ENCODE measurements at regions not wholly inside any gene's neighbourhood (a gene's known extent, or its start where the extent isn't known, plus 50 kb on each side); places are given as distances from the start of the nearest gene placed in this dataset.
"Not testable (repeated sequence)": the region's sequence is repeated elsewhere in the genome, so short reads cannot be mapped to it uniquely, and the experiment has no call there.

DNA sequence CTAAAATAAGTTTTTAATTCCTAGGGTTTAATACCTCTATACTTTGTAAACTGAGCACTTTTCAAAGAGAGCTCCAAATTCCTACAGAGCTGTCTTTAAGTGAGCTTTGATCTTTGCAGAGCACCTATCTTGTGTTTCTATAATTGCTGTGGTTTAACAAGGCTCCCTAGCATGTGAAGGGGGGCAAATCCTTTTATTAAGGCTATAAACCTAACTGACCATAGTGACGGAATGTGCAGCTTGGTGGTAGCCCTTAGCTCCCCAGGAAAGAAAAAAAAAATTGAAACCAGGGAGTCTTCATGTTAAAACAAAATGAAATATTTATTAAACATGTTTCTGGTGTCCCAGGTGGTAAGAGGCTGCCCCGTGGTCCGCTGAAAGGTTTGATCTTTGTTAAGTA, 78.6 kb upstream of the ETAA1 start:
- no peak for DNase-seq

DNA sequence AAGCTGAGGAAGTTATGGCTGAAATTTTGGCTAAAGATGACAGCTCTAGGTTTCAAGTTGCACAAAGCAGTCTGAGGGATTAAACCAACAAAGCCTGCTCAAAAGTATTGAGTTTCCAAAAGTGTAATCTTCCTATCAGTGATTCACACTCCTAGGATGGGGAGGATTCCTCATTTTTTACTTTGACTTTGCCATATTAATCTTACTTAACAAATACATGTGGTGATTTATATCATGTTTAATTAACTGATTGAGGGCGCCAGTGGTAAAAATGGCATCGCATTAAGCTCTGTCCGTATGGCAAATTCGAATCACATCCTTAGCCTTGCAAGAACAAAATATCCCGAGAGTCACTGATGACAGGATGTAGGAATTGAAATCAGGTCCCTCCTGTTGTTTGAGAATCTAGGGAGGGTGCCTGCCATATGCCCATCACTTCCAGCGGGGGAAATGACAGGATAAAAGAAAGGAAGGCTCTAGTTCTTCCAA, 78.1 kb upstream of the ETAA1 start:
- no peak for DNase-seq

DNA sequence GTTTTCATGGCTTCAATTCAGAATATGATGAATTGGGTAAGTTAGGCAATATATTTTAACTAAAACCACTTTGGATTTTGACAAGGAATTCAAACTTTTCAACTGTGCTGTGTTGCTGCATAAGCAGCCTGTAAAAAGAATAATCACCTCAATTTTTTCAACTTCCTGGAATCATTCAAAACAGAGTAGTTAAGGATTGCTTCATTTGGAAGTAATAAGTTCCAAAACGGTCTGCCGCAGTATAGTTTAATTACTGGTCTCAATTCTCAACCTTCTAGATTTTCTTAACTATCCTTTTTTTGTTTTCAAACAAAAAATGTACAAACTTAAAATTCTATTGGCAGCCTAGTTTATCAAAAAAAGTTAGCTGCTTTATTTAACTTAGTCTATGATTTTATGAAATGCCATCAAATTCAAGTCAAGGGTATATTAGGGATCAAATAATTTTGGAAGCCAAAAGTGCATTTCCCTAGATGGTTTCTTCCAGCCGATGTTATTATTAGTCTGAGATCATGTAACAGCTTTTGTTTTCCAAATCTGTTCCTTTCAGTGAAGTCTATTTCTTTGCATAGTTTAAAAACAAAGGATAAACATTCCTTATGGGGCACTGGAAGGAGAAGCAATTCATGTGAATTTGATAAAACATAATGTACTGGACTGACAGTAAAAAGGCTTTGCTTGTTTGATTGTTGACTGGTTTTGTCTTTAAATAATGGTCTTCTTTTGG, 76.1 kb upstream of the ETAA1 start:
- no peak for DNase-seq

DNA sequence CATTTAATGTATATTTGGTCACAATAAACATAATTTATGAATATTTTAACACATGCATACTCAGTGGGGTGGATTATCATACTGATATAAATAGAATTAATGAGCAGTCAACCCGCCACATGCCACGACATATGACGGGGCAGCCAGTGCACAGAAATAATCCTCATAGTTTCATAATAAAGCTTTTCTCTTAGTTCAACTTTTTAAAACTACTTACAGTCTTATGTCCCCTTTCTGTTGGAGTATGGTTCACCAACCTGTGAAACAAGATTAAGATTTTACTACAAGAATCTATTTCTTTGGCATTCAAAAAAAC, 75.6 kb upstream of the ETAA1 start:
- no peak for DNase-seq

DNA sequence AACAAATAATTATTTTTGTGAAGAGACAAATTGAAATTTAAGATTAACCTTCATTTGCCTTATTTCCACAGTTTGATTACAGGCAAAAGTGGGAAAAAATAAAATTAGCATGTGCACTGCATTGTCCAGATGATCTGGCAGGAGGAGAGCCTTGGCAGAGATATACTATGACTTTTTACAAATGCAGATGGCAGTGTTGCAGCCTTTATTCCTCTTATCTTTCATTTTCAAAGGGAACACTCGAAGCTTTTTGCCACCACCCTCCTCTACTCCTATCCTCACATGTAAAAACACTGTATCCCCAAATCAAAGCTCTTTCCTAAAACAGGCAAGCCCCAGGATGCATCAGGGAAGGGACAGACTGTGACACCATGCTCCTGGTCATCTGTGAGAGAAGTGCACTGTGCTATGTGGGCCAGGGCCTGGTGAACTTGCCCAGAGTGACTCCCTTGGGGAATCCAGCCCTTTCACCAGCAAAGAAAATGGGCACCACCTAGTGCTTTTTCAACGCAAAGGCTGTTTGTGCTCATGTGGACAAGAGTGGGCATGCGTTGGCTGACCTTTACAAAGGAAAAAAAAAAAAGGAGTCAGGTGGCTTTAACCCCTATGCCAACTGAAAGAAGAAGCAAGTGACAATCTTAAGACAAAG, 74.7 kb upstream of the ETAA1 start:
- peak; percentile 66 for DNase-seq

DNA sequence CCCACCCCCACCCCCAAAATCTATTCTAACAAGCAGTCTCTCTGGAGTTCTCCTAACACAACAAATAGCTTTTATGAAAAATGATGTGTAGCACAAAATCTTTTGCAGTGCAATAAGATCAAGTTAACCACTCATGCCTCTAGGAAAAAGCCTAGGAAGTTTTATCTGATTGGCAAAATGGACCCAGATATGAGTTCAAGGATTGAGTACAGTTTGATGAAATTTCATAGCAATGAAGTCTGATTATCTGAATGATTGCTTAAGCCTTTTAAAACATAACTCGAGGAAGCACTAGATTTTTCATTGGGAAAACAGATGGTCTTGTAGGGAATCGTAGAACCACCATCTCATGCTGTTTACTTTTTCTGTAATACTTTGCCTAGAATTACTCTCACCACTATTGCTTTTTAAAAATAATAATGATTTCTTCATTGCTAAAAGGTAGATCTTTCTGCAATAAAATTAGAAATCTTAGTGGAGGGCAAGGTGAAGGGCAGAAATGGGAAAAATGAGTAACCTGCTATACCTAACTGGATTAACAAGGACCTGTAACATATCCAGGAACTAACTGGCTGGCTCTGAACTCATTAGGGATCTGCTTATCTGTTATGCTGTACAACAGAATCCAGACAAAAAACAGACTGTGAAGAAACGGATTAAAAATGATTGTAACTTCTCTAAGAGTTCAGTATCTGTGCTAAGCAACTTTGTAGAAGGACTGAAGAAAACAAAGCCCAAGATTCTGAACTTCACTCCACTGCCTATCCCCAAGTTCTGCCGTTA, 73.7 kb upstream of the ETAA1 start:
- no peak for DNase-seq

DNA sequence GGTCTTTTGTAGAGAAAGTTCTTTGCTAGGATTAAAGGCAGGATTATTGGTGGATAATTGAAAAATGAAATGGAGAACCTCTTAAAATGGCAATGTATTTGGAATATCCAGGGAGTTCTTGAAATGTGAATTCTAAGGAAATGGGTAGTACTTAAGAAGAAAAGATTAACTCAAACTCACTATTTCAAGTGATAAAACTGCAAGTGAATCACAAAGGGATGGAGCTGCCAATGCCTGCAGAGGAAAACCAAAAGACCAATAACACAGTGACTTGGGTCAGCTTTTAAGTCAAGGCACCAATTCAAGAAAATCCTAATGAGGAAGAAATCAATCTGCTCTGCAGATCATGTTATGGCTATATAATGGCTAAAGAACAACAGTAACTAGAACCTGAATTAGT, 67.6 kb upstream of the ETAA1 start:
- DNase-seq = no peak

DNA sequence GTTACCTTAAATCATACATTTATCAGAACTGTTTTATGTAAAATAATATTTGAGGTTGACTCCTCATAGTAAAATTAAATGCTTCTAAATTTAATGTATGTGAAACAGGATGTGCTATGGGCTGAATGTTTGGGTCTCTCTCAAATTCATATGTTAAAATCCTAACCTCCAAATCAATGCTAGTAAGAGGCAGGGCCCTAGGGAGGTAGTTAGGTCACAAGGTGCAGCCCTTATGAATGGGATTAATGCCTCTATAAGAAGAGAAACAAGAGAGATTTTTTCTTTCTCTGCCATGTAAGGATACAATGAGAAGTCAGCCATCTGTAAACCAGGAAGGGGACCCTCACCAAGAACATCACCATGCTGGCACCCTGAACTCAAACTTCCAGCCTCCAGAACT, 67.2 kb upstream of the ETAA1 start:
- DNase-seq = no peak

DNA sequence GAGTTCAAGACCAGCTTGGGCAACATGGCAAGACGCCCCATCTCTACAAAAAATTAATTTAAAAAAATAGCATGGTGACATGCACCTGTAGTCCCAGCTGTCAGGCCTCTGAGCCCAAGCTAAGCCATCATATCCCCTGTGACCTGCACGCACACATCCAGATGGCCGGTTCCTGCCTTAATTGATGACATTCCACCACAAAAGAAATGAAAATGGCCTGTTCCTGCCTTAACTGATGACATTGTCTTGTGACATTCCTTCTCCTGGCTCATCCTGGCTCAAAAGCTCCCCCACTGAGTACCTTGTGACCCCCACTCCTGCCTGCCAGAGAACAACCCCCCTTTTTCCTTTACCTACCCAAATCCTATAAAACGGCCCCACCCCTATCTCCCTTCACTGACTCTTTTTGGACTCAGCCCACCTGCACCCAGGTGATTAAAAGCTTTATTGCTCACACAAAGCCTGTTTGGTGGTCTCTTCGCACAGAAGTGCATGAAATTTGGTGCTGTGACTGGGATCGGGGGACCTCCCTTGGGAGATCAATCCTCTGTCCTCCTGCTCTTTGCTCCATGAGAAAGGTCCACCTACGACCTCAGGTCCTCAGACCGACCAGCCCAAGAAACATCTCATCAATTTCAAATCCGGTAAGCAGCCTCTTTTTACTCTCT, 65.6 kb upstream of the ETAA1 start:
- not testable (repeated sequence) for DNase-seq

DNA sequence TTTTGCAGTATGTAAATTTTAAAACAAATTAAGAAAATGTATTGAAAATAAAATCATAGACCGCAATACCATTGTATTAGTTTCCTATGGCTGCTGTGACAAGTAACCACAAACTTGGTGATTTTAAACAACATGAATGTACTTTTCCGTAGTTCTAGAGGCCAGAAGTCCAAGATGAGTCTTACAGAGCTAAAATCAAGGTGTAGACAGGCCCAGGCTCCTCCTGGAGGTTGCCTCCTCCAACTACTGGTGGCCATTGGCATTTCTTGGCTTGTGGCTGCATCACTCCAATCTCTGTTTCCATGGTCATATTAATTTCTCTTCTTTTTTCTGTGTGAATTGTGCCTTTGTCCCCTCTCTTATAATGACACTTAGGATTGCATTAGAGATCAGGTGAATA, 59.2 kb upstream of the ETAA1 start:
- no peak for DNase-seq

DNA sequence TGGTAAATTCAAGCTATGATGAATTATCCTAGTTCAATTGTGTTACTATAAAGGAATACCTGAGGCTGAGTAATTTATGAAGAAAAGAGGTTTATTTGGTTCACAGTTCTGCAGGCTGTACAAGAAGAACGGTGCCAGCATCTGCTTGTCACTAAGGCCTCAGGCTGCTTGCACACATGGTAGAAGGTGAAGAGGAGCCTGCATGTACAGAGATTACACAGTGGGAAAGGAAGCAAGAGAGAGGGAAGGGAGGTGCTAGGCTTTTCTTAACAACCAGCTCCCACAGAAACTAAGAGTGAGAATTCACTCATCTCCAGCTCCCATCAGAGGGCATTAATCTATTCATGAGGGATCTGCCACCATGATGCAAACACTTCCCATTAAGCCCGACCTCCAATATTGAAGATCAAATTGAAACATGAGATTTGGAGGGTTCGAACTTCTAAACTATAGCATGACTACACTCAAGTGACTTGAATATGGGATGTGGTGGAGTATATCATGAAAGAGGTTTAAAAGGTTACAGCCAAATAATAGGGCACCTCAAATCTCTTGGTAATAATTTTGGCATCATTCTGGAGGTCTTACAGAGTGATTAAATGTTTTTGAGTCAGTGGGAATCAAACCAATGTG, 58.4 kb upstream of the ETAA1 start:
- DNase-seq = no peak

DNA sequence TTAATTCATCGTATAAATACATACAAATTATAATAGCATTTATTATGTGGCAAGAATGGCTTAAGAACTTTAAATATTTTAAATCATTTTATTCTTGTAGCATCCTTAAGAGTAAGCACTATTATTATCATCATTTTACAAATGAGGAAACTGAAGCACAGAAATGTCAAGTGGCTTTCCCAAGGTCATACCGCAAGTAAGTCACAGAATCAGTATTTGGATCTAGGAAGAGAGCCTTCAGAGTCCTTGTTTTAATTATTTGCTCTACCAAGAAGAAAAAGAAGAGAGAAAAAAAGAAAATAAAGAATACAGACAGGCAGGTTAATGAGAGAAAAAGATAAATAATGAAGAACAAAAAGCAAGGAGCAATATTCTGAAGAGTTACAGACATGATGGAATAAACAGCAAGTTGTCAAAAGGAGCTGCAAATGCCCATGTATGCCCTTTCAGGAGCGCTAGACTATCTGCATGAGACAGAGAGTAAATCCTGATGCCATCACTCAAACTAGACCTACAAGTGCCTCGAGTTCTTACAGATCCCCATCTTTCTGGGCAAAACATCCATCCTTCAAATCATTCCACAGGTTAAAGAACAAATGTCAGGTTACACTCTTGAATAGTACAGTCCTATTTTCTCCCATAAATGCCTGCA, 57.8 kb upstream of the ETAA1 start:
- no peak for DNase-seq

DNA sequence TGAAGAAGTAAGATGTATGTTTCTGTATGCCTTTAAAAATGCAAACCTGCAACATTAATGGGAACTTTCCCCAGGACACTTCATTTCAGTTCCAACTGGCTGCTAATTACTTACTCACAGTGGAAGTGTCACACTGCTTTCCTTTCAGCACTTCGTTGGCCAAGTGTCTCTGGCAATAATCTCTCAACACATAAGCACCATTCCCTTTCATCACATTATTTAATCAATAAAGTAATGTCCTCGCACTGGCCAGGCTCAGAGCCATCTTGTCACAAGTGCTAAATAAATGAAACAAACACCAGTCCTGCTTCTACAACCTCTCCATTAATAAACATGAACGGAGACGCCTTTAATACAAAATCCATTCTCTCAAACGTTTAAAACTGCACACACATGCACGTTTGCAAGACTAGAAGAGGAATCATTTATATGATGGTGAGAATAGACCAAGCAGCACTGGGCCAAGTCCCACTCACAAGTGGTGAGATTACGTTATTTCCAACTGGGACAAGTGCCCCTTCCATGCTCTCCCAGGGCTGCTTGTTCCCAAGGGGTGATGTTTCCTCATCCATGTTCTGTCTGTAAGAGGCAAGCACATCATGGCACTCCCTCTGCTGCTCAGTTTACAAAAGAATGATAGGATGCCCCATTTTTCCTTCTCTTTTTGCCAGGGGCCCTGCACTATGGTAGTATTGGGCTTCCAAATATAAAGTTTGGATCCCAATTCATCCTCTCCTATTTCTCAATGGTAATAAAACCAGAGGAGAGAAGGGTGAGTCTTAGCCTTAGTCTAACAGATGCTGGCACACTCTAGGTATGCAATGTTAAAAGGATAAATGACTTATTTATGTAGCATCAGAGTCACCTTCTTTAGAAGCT, 56.8 kb upstream of the ETAA1 start:
- no peak for DNase-seq

DNA sequence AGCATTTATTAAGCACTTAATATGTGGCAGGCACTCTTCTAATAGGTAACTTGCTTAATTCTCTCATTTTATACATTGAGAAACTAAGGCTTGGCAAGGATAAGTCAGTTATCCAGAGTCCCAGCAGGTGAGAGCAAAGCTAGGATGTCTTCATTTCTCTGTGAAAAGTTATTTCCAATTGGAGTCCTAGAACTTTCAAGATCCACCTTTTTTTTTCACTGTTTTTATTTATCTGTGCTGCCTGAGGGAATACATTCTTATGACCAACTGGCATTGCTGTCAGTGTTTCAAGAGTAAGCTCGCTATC, 56.2 kb upstream of the ETAA1 start:
- no peak for DNase-seq

DNA sequence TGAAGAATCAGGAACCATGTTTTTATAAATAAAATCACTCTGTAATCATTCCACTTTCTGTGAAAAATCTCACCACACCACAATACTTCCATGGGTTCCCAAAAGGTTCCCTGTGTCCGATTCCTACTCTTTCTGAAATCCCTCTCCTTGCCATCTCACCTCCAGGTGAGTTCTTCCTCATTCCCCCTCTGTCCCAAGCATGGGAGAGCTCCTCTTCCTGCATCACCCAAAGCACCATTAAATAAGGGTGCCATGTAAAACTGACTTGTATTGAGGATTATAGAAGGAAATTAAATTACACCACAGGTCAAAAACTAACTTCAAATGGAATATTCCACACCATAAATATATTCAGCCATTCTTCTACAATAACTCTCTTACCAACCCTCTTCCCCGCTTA, 55.8 kb upstream of the ETAA1 start:
- DNase-seq = no peak

DNA sequence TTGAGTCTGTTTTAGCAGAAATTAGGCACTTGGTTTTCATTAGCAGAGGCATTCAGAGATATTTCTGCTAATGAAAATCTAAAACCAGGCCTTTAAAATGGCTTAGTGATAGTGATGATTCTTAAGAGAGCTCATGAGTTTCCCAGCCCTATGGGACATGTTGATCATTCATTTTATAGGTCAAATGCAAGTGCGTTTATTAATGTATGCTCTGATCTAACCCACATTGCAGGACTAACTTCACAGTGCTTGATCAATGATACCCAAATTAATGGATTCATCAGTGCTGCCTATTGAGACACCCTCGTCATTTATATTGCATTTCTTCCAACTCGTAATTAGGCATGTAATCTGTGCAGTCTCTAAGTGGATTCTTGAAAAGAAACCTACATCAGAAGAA, 54.7 kb upstream of the ETAA1 start:
- DNase-seq = no peak

DNA sequence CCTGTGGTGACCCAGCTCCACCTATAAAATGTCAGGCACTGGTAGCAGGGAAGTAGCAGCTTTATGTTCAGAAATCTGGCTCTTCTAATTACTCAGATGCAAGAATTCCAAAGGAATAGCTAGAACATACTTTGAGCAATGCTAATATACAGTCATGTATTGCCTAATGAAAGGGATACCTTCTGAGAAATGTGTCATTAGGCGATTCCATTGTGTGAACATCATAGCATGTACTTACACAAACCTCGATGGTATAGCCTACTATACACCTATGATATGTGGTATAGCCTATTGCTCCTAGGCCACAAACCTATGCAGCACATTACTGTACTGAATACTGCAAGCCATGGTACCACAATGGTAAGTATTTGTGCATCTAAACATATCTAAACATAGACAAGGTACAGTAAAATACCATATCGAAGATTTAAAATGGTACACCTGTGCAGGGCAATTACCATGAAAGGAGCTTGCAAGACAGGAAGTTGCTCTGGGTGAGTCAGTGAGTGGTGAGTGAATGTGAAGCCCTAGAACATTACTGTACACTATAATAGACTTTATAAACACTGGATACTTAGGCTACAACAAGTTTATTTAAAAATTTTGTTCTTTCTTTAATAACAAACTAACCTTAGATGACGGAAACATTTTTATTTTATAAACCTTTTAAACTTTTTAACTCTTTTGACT, 50.3 kb upstream of the ETAA1 start:
- DNase-seq = no peak
